IPS DF 6.9 (cell line): ENCODE measurements at regions not wholly inside any gene's neighbourhood (a gene's known extent, or its start where the extent isn't known, plus 50 kb on each side); places are given as distances from the start of the nearest gene placed in this dataset.

Experiments used
- DNase-seq: peaks from one replicate; pipeline ENCODE4 v3.0.0-alpha.2; 2013; ENCODE audit warnings: low read depth, low spot score
- H3K27ac ChIP-seq: one replicate; pipeline ENCODE4 v1.5.1; 2013; ENCODE audit warnings: low read length, control low read depth
- H3K27me3 ChIP-seq: 2 replicates; pipeline ENCODE4 v1.6.1; 2013; ENCODE audit warnings: mild to moderate bottlenecking, low read length; ENCODE audit not compliant: control insufficient read depth, insufficient read depth
- H3K36me3 ChIP-seq: 2 replicates; pipeline ENCODE4 v1.6.1; 2013; ENCODE audit warnings: low read length; ENCODE audit not compliant: control insufficient read depth, insufficient read depth
- H3K4me1 ChIP-seq: 2 replicates; pipeline ENCODE4 v1.6.1; 2013; ENCODE audit warnings: low read length; ENCODE audit not compliant: control insufficient read depth, insufficient read depth
- H3K4me3 ChIP-seq: 2 replicates; pipeline ENCODE4 v1.5.1; 2013; ENCODE audit warnings: mild to moderate bottlenecking, low read length
- H3K9me3 ChIP-seq: 2 replicates; pipeline ENCODE4 v1.6.1; 2013; ENCODE audit warnings: low read length, inconsistent platforms; ENCODE audit not compliant: control insufficient read depth, insufficient read depth
- WGBS: extraction: QIAGEN DNeasy Blood & Tissue Kit; methylation state at CpG from one replicate; pipeline ENCODE4 v1.1.7; 2013; ENCODE audit warnings: mixed read lengths, missing lambda C conversion rate; ENCODE audit not compliant: insufficient read length, insufficient coverage; 5-methylcytosine and 5-hydroxymethylcytosine counted together

DNA sequence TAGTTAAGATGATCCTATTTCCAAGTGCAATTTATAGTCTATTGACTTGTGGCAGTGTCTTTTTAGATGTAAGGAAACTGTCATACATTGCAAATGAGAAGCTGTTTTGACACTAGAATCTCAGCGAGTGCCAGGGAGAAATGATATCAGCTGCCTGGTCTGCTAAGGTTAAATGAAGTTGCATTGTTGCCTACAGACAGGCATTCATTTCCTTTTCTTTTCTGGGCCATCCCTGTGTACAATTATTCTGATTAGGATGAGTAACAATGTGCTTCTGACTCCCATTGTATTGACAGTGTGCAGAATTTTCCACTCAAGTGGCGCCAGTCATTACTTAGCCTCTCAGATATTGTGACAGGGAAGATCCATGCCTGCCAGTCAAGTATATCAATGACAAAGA is 231.2 kb downstream of the GPAT3 start:
- no peaks in the 10 kb centered on the region for H3K27me3 ChIP-seq
- H3K36me3 ChIP-seq, result no peaks in the 10 kb centered on the region
- H3K9me3 ChIP-seq, result no peaks in the 10 kb centered on the region
- no peaks in the 10 kb centered on the region for H3K4me1 ChIP-seq
- no peak for DNase-seq
- no CpG with 5 or more reads among the region's 2 CpGs for WGBS
- H3K27ac ChIP-seq, result no peak overlapping the region
- no peak overlapping the region for H3K4me3 ChIP-seq

DNA sequence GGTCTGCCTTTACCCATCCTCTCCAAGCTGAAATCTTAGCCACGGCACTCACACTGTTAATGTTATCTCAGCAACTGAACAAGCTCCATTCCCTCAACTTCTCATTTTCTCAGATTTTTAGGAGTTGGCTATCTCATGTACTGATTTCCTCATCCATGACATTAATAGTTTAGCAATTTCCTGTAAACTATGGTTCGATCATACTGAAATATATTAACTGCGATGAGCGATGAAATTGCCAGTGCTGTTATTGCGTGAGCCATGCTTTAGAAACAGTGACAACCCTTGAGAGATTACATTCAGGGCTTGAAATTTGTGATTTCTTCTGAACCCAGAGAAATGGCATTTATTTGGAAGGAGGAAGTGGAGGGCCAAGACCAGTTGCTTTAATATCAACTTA is 223.7 kb downstream of the GPAT3 start:
- Histone ChIP-seq H3K4me1 (no peaks in the 10 kb centered on the region), H3K27ac (no peak overlapping the region), H3K4me3 (no peak overlapping the region), H3K9me3 (no peaks in the 10 kb centered on the region), H3K27me3 (no peaks in the 10 kb centered on the region), H3K36me3 (no peaks in the 10 kb centered on the region)
- DNase-seq, result no peak
- no CpG with 5 or more reads among the region's 5 CpGs for WGBS

GRCh38 chr4:83758285-83758684 is 222.4 kb downstream of the GPAT3 start:
- no peaks in the 10 kb centered on the region for H3K4me1 ChIP-seq
- DNase-seq, result no peak
- no peaks in the 10 kb centered on the region for H3K27me3 ChIP-seq
- no peak overlapping the region for H3K4me3 ChIP-seq
- no peaks in the 10 kb centered on the region for H3K36me3 ChIP-seq
- no peaks in the 10 kb centered on the region for H3K9me3 ChIP-seq
- H3K27ac ChIP-seq, result no peak overlapping the region
- no CpG with 5 or more reads among the region's 1 CpG for WGBS

GRCh38 chr4:83757121-83757621 is 221.3 kb downstream of the GPAT3 start:
- Histone ChIP-seq H3K36me3 (no peaks in the 10 kb centered on the region), H3K4me3 (no peak overlapping the region), H3K4me1 (no peaks in the 10 kb centered on the region), H3K27me3 (no peaks in the 10 kb centered on the region), H3K9me3 (no peaks in the 10 kb centered on the region), H3K27ac (no peak overlapping the region)
- WGBS, result no CpG with 5 or more reads among the region's 2 CpGs
- no peak for DNase-seq

- H3K9me3 ChIP-seq, result no peaks in the 10 kb centered on the region
- H3K27ac ChIP-seq, result no peak overlapping the region
- no CpG with 5 or more reads among the region's 2 CpGs for WGBS
- no peaks in the 10 kb centered on the region for H3K4me1 ChIP-seq
- no peak overlapping the region for H3K4me3 ChIP-seq
- no peaks in the 10 kb centered on the region for H3K36me3 ChIP-seq
- H3K27me3 ChIP-seq, result no peaks in the 10 kb centered on the region
- no peak for DNase-seq
These were observed 217.4 kb downstream of the GPAT3 start for GRCh38 chr4:83753260-83753659.

GRCh38 chr4:83751336-83751949 is 215.5 kb downstream of the GPAT3 start:
- Histone ChIP-seq H3K9me3 (no peaks in the 10 kb centered on the region), H3K27me3 (no peaks in the 10 kb centered on the region), H3K36me3 (no peaks in the 10 kb centered on the region), H3K27ac (no peak overlapping the region), H3K4me1 (no peaks in the 10 kb centered on the region), H3K4me3 (no peak overlapping the region)
- no peak for DNase-seq
- no CpG with 5 or more reads among the region's 1 CpG for WGBS

DNA sequence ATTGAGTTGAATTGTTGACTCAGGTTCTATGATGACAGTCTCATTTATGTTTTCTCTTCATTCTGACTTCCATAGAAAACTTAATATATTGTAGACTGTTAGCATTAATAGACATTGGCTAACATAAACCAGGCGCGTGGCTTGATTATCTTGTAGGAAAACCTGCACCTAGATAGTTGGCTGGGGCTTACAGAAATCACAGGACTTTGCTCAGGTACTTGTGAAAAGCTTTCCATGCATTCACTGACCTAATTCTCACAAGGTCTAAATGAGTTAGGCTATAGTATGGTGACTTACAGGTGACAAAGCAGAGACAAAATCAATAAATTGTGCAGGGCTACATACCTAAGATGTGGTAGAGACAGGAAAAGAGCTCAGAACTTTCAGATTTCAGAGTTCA is 212.8 kb downstream of the GPAT3 start:
- Histone ChIP-seq H3K27me3 (no peaks in the 10 kb centered on the region), H3K4me1 (no peaks in the 10 kb centered on the region), H3K36me3 (no peaks in the 10 kb centered on the region), H3K9me3 (no peaks in the 10 kb centered on the region), H3K27ac (no peak overlapping the region), H3K4me3 (no peak overlapping the region)
- WGBS, result no CpG with 5 or more reads among the region's 2 CpGs
- no peak for DNase-seq

- no peaks in the 10 kb centered on the region for H3K9me3 ChIP-seq
- H3K27me3 ChIP-seq, result no peaks in the 10 kb centered on the region
- H3K4me3 ChIP-seq, result no peak overlapping the region
- H3K36me3 ChIP-seq, result no peaks in the 10 kb centered on the region
- DNase-seq, result no peak
- no peak overlapping the region for H3K27ac ChIP-seq
- H3K4me1 ChIP-seq, result no peaks in the 10 kb centered on the region
- WGBS, result no CpG with 5 or more reads among the region's 2 CpGs
These were observed 203.0 kb downstream of the GPAT3 start for GRCh38 chr4:83738895-83739294.

DNA sequence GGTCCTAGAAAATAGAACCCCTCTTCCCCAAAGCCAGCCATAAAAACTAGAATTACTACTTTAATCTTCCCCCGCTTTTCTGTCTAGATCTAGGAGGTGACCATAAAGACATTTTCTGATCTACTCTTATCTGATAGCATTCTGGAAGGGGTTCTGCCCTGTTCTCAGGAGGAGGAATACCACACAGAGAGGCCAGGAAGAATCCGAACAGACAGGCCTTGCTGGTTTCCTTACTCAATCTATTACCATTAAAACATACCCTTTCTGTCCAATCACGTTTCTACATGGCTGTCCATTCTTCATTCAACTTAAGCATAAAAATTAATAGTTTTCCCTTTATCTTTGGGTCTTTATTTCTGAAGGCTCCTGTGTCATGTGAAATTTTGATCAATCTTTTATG is 198.7 kb downstream of the GPAT3 start:
- Histone ChIP-seq H3K27ac (no peak overlapping the region), H3K4me1 (no peaks in the 10 kb centered on the region), H3K36me3 (no peaks in the 10 kb centered on the region), H3K27me3 (no peaks in the 10 kb centered on the region), H3K4me3 (no peak overlapping the region), H3K9me3 (no peaks in the 10 kb centered on the region)
- no peak for DNase-seq
- WGBS, result no CpG with 5 or more reads among the region's 3 CpGs

DNA sequence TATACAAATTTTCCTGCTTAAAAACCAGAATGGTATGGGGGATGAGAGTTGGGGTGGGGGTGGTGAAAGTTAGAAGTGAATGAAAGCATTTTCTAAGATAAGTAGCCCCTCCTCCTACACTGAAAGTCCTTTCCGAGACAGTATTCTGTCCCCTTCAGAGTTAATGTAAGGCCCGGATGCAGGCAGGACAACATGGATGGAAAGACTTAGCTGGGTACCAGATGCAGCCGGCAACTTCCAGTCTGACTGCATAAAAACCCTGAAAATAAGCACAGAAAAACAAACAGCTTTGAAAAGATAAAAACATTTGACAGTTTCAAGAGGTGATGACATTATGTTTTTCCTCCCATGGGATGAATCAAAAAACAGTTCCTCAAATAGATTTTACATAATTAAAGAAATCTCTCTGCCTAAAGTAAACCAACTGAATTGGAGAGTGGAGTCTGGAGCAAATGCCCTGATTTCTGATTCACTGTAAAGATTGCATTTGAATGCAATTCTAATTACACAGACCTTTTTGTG is 196.3 kb downstream of the GPAT3 start:
- no peak overlapping the region for H3K27ac ChIP-seq
- no peaks in the 10 kb centered on the region for H3K36me3 ChIP-seq
- no CpG with 5 or more reads among the region's 3 CpGs for WGBS
- H3K4me3 ChIP-seq, result no peak overlapping the region
- H3K27me3 ChIP-seq, result no peaks in the 10 kb centered on the region
- no peak for DNase-seq
- no peaks in the 10 kb centered on the region for H3K9me3 ChIP-seq
- H3K4me1 ChIP-seq, result no peaks in the 10 kb centered on the region

- no peaks in the 10 kb centered on the region for H3K36me3 ChIP-seq
- WGBS, result no CpG with 5 or more reads among the region's 3 CpGs
- no peaks in the 10 kb centered on the region for H3K4me1 ChIP-seq
- H3K9me3 ChIP-seq, result no peaks in the 10 kb centered on the region
- no peak for DNase-seq
- no peak overlapping the region for H3K27ac ChIP-seq
- H3K4me3 ChIP-seq, result no peak overlapping the region
- H3K27me3 ChIP-seq, result no peaks in the 10 kb centered on the region
These were observed 195.7 kb downstream of the GPAT3 start for GRCh38 chr4:83731609-83732008.
